HPDE6-E6E7 (cell line): ENCODE measurements at regions not wholly inside any gene's neighbourhood (a gene's known extent, or its start where the extent isn't known, plus 50 kb on each side); places are given as distances from the start of the nearest gene placed in this dataset.

Experiments
- DNase-seq: peaks from one replicate; pipeline ENCODE4 v3.0.0; 2011; ENCODE audit warnings: missing footprints; ENCODE audit errors: extremely low spot score

DNA sequence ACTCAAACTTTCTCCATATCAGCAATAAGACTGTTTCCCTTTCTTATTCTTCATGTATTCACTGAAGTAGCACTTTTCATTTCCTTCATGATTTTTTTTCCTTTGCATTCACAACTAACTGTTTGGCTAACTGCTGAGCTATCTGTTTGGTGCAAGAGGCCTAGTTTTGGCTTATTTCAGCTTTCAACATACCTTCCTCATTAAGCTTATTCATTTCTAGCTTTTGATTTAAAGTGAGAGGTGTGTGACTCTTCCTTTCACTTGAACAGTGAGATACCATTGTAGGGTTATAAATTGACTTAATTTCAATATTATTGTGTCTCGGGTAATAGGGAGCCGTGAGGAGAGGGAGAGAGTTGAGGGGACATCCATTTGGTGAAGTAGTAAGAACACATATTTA is 262.0 kb upstream of the PREP start:
- DNase-seq, result no peak

DNA sequence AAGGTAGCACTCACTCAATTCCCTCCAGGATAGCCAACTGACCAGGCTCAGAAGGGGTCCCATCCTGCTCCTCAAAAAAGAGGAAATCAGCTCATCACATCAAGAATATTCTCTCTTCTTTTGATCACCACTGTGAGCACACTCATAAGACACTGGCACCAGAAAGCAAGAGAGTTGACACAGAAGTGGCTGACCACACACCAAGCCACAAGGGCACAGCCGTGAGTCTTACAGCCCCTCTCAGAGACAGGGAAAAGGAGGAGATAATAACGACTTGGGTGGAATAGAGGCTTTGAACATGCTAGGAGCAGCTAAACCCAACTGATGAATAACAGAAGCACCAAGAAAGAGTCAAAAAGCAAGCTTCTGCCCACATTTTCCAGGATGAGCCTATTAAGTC is 249.1 kb upstream of the PREP start:
- no peak for DNase-seq

DNA sequence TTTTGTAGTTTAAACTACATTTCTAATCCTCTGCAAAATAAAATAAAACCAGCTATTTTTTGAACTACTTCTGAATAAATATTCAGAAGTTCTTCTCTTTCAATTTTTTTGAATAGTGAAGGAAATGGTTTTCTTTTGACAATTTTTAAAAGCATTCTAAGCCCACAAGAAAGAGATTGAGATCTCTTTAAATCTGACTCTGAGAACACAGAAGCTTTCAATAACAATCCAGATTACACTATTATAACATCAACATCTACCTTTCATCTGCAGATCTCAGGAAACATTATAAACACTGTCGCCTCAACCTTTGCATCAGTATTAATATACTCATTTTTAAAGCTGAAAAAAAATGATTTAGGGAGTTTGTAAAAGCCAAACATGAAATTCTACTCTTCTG is 247.5 kb upstream of the PREP start:
- no peak for DNase-seq

DNA sequence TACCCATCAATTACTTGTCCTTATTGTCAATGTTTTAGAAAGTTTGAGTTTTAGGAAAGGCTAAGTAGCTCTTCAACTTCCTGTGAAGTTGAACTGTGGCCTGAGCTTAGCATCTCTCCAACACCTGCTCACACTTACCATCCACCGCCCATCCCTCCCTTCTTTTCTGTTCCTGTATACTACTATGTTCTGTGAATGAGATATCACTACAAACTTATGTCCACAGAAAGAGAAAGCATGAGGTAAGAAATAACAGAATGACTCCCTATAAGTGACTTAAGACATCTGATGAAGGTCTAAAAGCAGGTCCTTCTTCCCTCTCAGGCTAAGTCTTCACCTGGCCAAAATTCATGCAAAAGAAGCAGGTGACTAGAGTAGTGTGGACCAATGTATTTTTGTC is 246.3 kb upstream of the PREP start:
- DNase-seq, result no peak

DNA sequence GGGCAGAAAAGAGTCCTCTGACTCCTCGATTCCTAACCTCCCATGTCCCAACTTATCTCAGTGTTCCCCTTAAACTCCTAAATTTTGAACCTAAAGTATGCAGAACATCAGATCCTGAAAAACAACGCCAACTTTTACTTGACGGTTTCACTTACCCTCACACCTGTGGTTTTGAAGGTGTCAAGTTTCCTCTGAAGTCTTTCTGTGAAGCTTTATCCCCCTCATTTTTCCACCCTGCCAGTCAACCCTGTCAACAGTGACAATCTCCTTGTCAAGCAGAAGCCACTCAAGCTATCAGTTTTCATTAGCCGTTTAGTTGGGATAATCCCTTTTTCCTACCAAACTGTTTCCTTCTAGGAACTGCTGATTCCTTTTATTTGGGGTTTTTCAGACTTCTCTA is 245.4 kb upstream of the PREP start:
- DNase-seq, result no peak

DNA sequence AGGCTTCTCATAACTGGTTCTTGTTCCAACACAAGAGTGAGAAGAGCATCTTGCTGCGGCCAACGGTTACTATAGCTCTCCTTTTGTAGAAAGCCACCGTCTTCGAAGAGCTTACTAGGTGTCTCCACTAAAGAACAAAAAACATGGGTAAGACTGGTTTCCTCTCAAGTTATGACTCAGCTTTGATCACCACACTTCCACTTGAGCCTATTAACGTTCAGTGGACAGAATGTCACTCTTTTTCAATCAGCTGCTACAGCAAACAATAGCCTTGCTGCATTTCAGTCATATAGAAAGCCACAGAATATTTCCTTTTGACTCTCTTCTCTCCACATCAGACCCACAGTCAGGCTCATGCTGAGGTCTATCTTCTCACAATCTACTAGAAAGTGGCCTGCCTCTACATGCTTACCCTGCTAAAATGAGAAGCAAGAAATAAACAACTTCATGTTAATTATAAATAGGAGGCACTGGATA is 243.5 kb upstream of the PREP start:
- peak; percentile 20 for DNase-seq

DNA sequence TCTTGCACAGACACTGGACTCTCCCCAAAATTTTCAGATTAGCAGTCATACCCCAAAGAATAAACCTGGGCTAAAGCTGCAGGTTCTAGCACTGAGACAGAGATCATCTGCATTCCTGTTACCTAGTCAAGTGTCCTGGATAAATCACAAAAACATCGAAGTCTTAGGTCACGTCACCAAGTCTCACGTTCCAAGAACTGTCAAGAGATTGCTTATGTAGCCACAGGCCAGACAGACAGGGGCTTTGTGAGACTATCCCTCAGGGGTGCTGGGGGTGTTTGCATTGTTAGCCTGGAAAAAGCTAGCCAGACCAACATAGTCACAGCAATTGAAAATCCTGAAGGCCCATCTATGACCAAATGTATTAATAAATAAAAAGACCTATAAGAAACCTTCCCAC is 243.1 kb upstream of the PREP start:
- no peak for DNase-seq

DNA sequence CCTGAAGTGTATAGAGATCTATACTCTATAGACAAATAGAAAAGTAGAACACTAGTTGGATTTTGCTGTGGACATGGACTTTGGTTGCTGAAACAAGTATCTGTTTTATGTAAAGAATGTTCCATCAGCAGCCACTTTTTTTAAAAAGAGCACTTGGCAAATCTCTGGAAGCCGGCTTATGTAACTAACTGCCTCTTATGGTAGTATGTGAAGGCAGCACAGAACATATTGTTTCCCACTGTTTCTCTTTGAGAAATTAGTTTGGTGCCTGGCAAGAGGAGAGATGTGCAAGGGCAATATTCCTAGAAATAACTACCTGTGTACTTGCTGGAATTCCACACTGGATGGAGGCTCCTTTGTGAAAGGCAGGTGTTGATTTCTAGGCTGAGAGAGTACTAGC is 242.3 kb upstream of the PREP start:
- DNase-seq, result no peak

DNA sequence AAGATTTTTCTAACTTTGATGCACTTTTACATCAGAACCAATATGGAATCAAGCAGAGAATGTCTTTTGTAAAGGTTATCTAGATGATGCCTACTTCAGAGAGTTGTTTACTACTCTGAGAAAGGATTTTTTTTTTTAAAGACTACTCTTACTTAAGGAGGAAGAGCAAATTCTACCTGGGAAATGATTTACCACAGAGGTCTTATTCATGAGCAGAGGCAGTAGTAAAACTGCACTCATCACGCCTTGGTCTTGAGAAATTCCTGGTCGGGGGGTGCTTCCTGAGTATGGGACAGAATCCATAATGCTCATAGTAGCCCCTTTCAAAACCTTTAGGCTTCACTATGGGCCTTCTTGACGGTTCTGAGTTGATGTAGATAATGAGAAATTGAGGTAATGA is 241.8 kb upstream of the PREP start:
- DNase-seq, result no peak

DNA sequence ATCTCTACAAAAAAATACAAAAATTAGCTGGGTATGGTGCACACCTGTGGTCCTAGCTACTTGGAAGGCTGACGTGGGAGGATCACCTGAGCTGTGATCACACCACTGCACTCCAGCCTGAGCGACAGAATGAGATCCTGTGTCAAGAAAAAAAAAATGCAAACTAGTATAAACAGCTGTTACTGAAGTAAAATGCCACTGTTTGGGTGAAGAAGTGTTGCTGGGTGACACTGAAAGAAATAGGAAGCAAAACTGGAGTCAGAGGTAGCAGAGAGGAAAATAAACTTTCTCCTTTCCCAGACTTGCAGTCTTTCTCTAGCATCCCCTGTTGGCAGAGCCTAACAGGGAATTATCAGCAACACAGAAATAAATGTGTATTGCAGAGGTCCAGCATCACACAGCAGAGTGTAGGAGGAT is 241.2 kb upstream of the PREP start:
- DNase-seq, result no peak

DNA sequence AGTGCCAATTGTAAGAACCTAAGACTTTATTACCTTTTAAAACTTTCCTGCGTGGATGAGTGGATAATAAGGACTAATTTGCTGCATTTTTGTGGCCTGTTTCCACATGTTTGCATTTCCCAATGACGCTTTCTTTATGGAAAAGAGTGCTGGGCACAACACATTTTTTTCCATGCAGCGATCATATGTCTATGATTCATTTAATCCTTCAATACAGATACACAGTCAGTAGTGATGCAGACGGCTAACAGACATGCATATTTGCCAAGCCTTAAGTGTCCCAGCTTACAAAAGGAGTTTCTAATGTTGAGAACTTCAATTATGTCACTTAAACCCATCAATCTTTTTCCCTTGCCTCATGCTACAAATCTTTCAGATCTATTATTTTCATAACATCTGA is 239.8 kb upstream of the PREP start:
- peak; percentile 46 for DNase-seq

DNA sequence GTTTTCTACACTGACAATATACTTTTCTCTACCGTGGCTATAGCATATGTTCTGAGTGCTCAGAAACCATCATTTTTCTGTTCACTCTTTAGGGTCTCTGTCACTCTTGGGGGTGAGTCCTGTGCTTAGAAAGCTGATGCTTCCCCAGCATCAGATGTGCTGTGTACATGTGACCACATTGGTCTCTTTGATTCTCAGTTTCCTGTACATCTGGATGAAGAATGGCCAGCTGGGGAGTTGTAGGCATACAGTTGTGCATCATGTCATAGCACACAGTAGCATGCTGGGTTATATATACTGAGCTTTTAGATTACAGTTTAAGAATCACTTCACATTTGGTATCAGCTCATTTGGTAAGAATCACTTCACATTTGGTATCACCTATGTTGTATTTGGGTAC is 238.6 kb upstream of the PREP start:
- DNase-seq, result no peak

DNA sequence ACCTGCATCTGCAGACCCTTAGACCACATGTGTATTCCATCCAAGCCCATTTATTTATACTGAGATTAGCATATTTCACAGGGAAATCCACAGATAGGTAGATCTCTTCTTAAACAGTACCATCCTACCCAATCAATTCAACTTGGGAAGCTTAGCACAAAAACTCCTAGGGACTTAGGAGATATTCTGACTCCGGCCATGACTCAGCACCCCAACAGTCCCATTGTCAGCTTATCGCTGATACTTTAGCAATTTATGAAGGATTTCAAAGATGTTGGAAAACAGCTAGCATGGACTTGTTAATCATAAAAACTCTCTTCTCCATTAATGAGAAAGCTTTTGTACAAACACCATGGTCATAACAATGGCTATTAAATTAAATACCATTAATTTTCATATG is 236.2 kb upstream of the PREP start:
- no peak for DNase-seq

DNA sequence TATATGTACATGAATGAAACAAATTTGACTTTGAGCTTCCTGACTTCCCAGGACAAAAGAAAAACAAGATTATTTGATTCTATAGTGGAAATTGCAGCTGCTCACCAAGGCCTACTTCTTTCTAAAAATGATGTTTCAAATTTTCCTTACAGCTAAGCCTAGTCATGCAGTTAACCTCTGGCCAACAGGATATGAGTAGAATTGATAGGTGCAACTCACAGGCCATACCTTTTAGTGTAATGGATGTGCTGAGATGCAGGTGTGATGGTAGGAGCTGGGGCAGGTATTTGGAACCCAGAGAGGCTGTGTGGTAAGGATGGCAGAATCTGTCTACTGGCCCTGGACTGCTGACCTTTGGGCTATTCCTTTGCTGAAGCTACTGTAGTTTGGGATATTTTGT is 230.9 kb upstream of the PREP start:
- DNase-seq, result no peak

DNA sequence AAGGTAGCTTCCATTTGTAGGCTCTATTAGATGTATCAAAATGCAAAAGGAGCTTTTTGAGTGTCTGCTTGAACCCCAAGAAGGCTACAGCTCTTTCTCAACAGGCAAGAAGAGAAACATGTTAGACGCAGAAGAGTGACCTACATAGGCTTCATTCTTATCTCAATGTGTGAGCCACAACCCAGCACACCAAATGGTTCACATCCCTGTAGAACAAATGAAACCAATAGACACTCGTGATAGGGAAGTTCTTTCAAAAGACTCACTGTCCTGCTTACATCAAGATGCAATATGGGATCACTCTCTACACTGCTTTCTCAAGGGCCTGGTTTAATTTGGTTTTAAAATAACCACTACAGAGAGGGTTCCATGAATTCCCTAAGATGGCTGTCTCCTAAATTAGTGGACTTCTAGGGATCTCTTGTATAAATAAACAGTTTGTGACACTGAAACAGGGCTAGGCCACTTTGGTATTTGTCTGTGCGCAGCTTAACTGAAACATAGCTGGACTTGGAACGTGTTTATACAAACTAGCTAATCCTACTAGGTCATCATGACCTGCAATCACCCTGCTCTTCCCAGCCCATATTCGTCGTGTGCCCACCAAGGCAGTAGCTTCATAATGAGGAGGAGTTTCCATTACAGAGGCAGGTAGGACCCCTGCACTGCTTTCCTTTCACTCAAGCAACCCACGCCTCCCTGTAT is 225.4 kb upstream of the PREP start:
- DNase-seq, result no peak

DNA sequence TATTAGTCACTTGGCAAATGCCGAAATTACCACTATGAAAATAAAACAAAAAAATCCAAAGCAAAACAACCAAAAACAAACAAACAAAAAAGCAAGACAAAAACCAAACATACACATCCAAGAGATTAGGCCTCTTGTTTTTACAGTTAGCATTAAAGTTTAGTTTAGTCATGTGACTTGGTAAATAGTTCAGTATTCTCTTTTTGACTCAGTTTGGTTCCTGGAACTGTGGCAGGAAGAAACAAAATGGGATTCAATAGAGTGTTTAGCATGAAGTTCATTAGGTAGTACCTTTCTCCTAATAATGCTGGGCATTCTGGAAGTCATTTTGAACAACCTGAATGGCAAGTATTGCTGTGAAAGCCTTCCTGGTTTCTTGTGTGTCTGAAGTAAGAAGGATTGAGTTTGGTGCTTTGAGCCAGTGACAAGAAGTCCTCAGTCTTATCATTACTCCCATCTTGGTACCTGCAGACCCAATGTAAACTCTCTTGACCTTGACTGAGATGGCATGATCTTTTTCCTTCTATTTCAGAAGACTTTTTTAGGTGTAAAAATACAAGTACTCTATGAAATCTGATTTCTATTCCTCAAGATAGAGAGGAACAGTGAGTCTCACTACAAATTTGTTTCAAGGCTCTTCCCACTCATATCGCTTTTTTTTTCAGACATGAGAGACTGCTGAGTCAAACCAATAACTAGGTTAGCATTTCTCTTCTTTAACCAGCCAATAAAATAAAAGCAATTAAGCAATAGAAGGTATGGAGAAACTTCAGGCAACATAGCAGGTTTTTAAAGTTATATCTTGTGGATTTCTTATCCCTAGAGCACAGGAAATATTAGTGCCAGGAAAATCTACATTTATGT is 223.6 kb upstream of the PREP start:
- DNase-seq, result no peak

DNA sequence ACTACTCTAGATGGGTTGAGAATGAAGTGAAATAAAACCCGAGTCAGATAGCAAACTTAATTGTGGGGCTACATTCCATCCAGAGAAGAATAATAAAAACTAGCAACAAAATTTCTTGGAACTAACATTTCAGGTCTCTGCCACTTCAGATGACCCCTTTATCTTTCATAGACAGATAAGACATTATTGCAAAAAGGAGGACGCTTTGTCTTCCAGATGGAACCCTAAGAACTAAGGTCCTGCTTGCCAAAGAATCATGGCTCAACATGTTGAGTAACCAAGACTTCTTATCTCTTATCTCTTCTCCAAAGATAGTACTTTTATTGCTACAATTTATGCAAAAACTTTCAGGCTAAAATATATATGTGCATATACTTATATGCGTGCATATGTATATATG is 221.1 kb upstream of the PREP start:
- no peak for DNase-seq

DNA sequence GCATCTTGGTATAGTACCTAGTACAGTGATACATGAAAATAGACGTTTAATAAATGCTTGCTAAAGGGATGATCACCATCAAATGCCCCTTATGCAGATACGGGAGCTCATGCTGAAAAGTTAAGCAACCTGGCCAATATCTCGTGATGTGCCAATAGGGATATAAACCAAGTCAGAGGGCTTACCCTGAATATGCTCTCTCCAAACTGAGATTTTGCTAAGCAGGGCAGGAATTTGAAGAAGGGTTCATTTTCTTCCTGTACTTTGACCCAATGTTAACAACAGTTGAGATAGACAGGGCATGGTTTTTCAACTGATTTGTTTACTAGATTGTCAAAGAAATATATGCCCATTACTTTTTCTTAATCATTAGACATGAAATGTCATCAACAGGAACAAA is 219.3 kb upstream of the PREP start:
- no peak for DNase-seq

DNA sequence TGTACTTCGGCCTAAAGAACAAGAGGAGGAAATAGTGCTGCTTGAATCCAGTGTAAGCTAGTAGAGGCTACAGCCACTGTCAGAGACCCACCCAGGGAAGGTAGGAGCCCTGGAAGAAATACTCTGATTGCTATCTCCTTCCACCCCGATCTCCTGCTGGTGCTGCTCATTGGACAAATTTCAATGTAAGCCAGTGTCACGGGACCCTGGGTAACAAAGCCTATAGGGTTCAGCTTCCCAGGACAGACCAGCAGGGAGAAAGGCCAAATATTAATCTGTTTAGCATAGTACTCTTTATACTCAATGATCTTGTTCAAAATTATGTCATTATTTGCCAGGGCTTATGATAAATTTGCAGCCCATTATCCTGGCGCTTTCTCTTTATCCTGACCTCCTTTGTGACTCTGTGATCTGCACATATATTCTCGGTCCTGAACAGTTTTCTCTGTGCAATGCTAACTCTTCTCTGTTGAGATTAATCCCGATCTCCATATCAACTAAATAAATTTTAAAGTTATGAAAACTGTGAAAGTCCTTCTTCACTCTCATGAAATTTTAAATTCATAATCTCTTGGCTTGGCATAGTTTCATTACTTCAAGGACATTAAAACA is 218.8 kb upstream of the PREP start:
- DNase-seq, result no peak

DNA sequence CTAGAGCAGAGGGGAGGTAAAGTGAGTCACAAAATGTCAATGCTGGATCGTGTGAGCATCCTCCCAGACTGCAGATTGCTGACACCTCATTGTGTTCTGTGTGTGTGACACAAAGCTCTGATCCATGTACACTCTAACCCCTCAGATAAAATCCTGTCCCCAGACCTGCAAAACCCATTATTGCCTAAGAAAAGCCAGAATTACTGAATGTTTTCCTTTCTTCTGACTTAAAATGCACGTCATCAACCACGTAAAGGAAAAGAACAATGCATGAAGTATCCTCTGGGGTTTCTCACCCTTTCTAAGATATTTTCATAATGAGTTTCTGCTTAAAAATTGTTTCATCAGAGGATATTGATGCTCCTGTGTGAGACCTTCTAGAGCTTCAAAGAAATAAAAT is 218.0 kb upstream of the PREP start:
- no peak for DNase-seq

DNA sequence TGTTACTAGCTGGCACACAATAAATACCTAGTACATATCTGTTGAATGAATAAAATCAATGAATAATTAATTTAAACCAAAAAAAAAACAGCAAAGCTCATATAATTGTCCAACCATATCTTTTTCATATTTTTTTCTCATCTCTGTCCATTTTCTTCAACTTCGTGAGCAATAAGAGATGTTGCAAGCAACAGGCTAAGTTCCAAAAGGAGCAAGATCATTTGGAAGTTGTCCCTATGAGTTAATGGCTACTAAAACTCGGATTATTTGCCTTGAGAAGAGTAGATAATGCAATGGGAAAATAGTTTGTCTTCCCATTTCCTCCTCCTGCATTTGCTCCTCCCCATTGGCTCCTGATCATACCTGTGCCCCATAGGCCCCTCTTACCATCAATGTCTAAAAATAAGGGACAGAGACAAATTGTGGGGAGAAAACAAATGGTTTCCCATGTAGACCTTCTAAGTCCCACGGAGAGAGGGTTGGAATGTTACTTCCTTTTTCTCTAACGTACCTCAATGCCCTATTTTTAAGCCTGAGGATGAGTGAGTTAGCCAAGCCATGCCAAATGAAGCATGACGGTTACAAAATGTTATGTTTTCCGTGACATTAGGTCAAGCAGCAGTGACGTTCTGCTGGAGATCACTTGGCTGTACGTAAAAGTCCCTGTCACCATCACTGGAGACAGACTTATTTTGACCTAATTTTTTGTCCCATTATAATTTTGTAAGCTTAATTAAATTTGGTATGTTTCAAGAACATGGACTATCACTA is 217.3 kb upstream of the PREP start:
- DNase-seq, result no peak

DNA sequence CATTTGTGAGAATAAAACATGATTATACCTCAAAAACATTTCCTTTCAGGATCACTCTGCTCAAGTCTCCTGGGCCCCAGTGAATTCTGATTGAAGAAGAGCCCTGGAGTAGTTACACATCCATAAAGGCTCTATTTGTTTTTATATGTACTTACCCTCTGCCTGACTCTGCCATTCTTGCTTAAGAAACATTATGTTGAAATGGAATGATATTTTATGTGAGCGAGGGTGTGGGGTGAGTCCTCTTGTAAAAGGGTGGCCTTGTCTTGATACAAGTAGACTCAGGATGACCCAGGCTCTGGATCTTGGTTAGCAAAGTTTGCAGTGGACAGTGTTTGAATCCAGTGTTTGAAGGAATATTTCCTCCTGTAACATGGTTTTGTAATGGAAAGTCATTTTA is 215.4 kb upstream of the PREP start:
- no peak for DNase-seq
